ENCODE measurements at regions not wholly inside any gene's neighbourhood (a gene's known extent, or its start where the extent isn't known, plus 50 kb on each side); places are given as distances from the start of the nearest gene placed in this dataset.
A peak's percentile ranks its signal among the peaks of the same experiment; 100 is the strongest.
"Not testable (repeated sequence)": the region's sequence is repeated elsewhere in the genome, so short reads cannot be mapped to it uniquely, and the experiment has no call there.

GRCh38 chr9:15113288-15113687 is 193.7 kb downstream of the TTC39B start:
- no peak for DNase-seq

- DNase-seq = no peak
Observed at GRCh38 chr9:15111071-15111470, 195.9 kb downstream of the TTC39B start.

DNA sequence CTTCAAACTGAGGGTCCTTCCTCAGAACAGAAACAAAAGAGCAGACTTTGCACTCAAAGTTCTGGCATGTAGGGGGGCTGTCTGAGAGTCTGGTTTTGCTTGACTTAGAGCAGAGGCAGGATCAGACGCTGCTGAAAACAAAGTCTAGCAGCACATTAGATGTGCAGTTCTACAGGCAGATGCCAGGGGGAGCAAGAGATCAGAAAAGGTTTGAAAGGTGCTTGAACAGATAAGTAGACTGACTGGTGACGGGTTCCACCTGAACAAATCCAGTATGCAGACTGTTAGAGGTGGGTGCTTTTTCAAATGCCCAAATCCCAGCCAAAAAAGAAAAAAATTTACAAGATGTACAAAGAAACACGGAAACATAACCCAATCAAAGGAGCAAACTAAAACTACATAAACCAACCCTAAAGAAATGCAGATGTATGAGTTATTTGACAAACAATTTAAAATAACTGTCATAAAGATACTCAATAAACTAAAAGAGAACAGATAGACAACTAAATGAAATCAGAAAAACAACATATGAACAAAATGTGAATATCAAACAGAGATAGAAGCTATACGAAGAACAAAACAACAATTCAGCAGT is 194.7 kb upstream of the FREM1 start:
- peak; percentile 37 for DNase-seq

DNA sequence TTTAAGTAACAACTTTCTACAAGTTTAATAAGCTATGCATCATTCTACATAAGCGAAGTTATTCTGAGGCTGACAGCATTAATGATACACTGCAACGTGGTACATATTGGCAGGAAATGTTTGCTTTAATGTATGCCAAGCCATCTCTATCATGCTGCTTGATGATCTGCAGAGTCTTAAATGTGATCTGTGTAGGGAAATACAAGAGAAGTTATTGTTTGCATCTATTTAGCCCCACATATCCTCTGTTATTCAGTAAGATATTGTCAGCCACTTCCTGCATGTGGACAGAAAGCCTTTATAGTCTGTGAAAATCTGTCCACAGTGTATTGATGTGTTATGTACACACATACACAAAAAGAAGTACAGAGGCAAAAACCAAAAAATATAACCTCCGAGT is 193.1 kb upstream of the FREM1 start:
- no peak for DNase-seq

- no peak for DNase-seq
Observed at GRCh38 chr9:15101095-15101494, 190.9 kb upstream of the FREM1 start.

GRCh38 chr9:15100571-15100970 is 190.3 kb upstream of the FREM1 start:
- DNase-seq = no peak

DNA sequence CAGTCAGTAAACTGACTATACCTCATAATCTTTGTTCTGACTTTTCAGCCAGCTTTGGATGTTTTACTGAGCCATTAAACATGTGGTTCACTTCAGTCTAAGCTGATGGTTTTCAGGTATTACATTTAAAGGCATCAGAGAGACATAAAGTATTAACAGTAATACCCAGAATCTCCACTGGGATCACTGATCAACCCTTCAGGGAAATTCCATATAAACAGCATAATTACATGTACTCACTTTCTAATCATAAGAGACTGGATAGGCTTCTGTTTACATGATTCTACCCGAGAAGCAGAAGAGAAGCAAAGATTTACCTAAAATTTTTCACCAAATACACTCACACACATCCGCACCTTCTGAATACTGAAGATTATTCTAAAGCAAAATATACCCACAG is 186.7 kb upstream of the FREM1 start:
- DNase-seq = no peak

DNA sequence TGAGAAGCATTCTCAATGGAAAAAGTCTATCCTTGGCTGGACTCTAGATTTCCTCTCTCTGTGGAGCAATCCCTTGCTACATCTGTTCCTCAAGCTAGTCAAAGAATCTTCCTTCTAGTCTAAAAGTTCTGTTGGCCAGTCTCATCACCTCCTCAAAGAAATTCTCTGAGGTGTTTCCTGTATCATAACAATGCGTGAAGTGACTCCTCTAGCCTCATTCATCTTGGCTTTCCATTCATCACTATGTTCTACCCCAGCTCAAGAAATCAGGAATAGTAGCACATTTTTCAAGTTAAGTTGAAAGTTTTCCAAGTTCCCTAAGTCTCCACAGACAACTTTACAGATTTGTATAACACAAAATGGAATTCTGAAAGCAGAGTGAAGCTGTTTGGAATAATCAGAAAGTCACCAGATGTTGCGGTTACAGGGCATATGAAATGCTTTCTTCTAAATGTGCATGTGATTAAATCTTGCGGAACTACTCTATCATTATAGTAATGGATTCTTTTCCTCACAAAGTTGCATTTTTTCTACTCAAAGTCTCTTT is 176.6 kb upstream of the FREM1 start:
- no peak for DNase-seq

GRCh38 chr9:15086156-15086763 is 176.0 kb upstream of the FREM1 start:
- no peak for DNase-seq

DNA sequence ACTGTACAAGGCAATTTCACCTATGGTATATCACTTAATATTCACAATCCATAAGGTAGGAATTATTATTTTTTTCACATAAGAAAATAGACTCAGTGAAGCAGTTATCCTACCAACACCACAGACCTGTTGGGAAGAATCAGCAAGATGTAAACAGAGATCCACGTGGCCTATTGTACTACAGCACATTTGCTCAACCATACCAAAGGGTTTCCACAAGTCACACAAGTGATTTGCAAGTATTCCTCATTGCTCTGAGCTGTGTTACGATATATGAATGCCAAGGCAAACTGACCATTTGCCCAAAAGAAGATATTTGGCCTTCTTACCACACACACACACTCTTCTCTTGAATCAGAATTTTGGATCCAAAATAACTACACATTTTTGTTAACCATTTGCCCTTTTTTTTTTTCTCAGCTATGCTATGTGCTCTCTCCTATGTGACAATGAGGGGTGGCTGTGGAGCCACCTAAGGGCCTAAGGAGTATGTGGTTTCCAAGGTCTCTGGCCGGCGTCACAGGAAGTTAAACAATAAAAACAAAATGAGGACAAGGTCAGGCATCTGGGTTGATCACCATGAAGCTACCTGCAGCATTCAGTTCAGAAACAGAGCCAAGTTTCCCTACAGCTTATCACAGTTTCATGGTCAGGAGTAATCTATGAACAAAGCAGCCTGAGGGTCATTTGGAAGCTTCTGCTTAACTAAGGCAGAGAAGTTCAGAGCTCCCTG is 171.0 kb upstream of the FREM1 start:
- DNase-seq = no peak

DNA sequence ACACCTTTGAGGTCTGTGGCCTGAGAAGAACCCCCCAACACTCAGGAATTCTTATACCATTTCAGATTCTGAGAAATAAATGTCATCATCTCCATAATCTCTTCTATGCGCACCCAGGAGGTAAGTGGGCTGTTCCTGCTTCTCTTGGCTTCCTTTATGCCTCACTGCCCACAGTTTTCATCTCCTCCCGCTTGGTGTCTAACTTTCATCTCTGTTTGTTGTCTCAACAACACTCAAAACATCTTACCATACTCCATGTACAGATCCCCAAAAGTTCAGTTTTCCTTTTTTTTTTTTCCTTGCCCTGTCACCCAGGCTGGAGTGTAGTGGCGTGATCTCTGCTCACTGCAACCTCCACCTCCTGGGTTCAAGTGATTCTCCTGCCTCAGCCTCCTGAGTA is 170.2 kb upstream of the FREM1 start:
- no peak for DNase-seq

- DNase-seq = no peak
Observed at GRCh38 chr9:15079989-15080388, 169.8 kb upstream of the FREM1 start.

DNA sequence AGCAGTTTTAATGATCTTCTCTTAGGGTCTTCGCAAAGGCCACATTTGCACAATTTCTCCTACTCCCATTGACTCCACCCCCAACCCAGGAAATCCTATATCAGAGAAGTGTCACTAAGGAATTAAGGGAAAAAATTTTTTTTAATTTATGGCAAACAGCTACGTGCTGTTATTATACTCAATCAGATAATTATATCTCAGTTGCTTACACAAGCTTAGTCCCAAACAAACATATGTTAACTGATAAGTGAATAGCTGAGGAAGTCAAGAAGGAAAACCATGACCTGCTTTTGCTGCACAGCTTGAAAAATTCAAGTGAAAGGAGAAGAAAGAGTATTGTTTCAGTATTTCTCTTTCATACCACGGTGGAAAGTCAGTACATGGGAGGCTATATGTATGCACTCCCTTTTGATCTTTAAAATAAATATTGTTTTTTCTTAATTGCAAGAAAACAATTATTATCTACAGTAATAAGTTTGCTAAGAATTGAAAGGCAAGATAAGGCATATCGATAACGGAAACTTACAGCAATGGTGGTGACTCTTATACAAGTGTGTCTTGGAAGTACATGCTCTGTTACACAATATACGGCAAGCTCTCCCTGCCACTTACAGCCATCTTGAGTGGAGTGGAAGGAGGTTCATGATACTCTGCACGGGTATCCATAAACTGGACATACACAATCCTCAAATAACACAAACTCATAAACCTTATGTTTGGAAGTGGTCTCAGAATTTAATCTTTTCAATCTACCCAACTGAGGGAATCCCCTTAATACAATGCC is 167.9 kb upstream of the FREM1 start:
- DNase-seq = no peak

GRCh38 chr9:15073620-15074019 is 163.4 kb upstream of the FREM1 start:
- DNase-seq = no peak

GRCh38 chr9:15070716-15071115 is 160.5 kb upstream of the FREM1 start:
- no peak for DNase-seq

DNA sequence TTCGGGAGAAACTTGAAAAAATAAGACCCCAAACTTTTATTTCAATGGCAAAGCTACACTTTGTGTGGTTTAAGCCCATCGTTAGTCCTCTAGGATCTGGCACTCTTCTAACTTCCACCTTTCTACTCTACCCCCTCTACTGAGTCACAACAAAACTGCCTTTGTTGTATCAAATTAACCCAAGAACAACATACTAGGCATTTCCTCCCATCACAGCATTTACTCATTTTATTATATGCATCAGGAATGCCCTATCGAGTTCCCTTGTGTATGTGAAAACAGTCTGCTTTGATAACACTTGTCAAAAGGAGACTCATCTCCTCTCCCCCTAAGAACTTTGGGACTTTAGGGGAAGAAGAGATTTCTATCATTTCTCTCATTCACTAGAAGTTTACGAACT is 158.9 kb upstream of the FREM1 start:
- DNase-seq = no peak

DNA sequence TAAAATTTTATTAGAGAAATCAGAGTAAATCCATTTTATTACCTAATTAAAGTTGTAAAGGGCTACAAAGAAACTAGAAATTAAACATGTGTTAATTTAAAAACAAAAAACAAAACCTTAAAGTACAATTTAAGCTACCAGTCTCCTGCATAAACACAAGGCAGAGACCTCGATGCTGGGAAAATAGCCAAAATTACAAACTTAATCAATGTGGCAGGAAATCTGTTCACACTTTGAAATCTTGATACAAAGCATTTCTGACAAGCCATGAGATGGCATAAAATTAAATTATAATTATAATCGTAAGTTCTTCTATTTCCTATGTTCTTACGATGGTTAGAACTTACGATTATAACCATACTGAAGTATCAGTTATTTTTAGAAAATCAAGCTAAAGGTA is 158.0 kb upstream of the FREM1 start:
- no peak for DNase-seq

GRCh38 chr9:15059003-15059402 is 148.8 kb upstream of the FREM1 start:
- DNase-seq = no peak

GRCh38 chr9:15058236-15058635 is 148.0 kb upstream of the FREM1 start:
- DNase-seq = no peak

GRCh38 chr9:15055284-15055683 is 145.1 kb upstream of the FREM1 start:
- DNase-seq = not testable (repeated sequence)

GRCh38 chr9:15048772-15049171 is 138.5 kb upstream of the FREM1 start:
- DNase-seq = no peak

GRCh38 chr9:15047028-15047551 is 136.9 kb upstream of the FREM1 start:
- no peak for DNase-seq

GRCh38 chr9:15033316-15033715 is 123.1 kb upstream of the FREM1 start:
- DNase-seq = no peak

Measured in activated CD4-positive, alpha-beta T cell treated with anti-CD3 and anti-CD28 coated beads for 48 hours (primary cell).